ENCODE measurements at regions not wholly inside any gene's neighbourhood (a gene's known extent, or its start where the extent isn't known, plus 50 kb on each side); places are given as distances from the start of the nearest gene placed in this dataset.

DNA sequence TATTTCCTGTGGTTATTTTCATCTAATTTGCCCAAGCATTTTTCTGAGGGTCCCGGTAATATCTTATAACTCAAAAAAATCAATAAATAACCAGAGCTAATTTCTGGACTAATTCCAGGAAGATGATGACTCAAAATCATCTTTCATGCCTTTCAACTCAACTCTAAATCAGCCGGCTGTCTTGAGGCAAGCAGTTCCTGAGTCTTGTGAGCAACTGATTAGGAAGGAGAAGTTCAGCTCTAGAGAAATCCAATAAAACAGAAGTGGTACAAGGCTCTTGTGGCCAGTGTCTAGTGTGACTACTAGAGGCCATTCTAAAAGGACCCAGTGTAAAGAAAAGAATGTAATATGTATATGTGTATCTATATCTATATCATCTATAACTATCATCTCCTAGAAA, 890.4 kb downstream of the TRIB2 start:
- ChIA-PET CTCF (no interaction called here), POLR2A (no interaction called here)
- H3K36me3 ChIP-seq (ENCODE audit: control insufficient read depth in 2 of 2, extremely low read depth in 1 of 2, insufficient read depth in 1 of 2, low read length in 1 of 2) = no peaks in the 10 kb centered on the region
- H3K36me3 Mint-ChIP-seq = no peaks in the 10 kb centered on the region
- no peaks in the 10 kb centered on the region for H3K4me1 ChIP-seq (ENCODE audit: control insufficient read depth in 1 of 2, extremely low read depth in 1 of 2, insufficient read depth in 2 of 2, low read length in 2 of 2)
- no peak for DNase-seq
- no peak overlapping the region for H3K4me3 ChIP-seq (ENCODE audit: control insufficient read depth in 1 of 2, extremely low read depth in 1 of 2, low read length in 1 of 2)
- no peak overlapping the region for H3K27ac Mint-ChIP-seq
- no peak overlapping the region for H3K27ac ChIP-seq (ENCODE audit: low read length)
- no peak for ATAC-seq (replicated peaks in 1 of 4)
- no peak overlapping the region for H3K4me3 Mint-ChIP-seq
- no peaks in the 10 kb centered on the region for H3K4me1 Mint-ChIP-seq
- no peaks in the 10 kb centered on the region for H3K27me3 ChIP-seq (replicated peaks in 1 of 2; ENCODE audit: control insufficient read depth in 2 of 2, extremely low read depth in 1 of 2, insufficient read depth in 2 of 2, low read length in 1 of 2)
- no peaks in the 10 kb centered on the region for H3K9me3 ChIP-seq
- WGBS (ENCODE audit: insufficient coverage) = no CpG with 5 or more reads among the region's 2 CpGs
- peaks cover 3 to 7% (median 6%) of the 10 kb centered on the region in 3 donors for H3K9me3 Mint-ChIP-seq
- no peaks in the 10 kb centered on the region for H3K27me3 Mint-ChIP-seq

DNA sequence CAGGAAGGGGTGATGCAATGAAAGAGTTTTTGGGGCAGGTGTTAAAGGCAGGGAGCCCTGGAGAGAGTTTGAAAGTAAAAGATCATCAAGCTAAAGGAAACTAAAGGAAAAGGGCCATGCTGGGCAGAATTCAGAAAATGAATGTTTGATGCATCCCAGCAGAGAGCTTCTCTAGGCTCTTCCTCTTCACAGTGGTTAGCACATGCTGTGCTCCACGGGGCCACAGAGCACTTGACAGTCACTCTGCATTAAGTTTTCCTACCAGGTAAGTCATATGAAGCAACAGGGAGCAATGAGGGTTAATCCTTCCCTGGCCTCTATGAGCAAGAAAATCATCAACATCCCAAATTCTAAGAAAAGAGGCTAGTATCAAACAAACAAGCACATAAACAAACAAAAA, 895.2 kb downstream of the TRIB2 start:
- Histone ChIP-seq H3K36me3 (ENCODE audit: control insufficient read depth in 2 of 2, extremely low read depth in 1 of 2, insufficient read depth in 1 of 2, low read length in 1 of 2) (no peaks in the 10 kb centered on the region), H3K4me3 (ENCODE audit: control insufficient read depth in 1 of 2, extremely low read depth in 1 of 2, low read length in 1 of 2) (no peak overlapping the region), H3K27ac (ENCODE audit: low read length) (no peak overlapping the region), H3K9me3 (no peaks in the 10 kb centered on the region), H3K4me1 (ENCODE audit: control insufficient read depth in 1 of 2, extremely low read depth in 1 of 2, insufficient read depth in 2 of 2, low read length in 2 of 2) (no peaks in the 10 kb centered on the region), H3K27me3 (replicated peaks in 1 of 2; ENCODE audit: control insufficient read depth in 2 of 2, extremely low read depth in 1 of 2, insufficient read depth in 2 of 2, low read length in 1 of 2) (no peaks in the 10 kb centered on the region)
- Mint-ChIP-seq H3K36me3 (no peaks in the 10 kb centered on the region), H3K27me3 (no peaks in the 10 kb centered on the region), H3K4me1 (no peaks in the 10 kb centered on the region), H3K9me3 (peaks cover 5 to 19% (median 9%) of the 10 kb centered on the region in 3 donors), H3K4me3 (no peak overlapping the region), H3K27ac (no peak overlapping the region)
- CTCF ChIA-PET = no interaction called here
- WGBS (ENCODE audit: insufficient coverage) = no CpG with 5 or more reads among the region's 1 CpG
- ATAC-seq (replicated peaks in 1 of 4) = no peak
- POLR2A ChIA-PET = no interaction called here
- DNase-seq = no peak

DNA sequence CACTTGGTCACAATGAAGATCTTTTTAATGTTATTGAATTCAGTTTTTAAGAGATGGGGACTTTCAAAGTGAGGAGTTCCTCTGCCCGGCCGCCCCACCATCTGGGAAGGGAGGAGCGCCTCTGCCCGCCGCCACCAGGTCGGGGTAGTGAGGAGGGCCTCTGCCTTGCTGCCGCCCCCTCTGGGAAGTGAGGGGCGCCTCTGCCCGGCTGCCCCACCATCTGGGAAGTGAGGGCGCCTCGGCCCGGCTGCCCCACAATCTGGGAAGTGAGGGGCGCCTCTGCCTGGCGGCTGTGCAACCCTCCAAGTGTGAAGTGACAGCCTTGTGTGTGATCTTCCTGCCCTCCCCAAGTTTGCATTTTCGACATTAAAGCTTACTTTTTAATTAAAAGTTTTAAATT, 899.3 kb downstream of the TRIB2 start:
- POLR2A ChIA-PET = no interaction called here
- H3K27ac ChIP-seq (ENCODE audit: low read length) = no peak overlapping the region
- no peak for DNase-seq
- CTCF ChIA-PET = no interaction called here
- peaks cover 8 to 36% (median 18%) of the 10 kb centered on the region in 3 donors for H3K9me3 Mint-ChIP-seq
- no peak overlapping the region for H3K4me3 Mint-ChIP-seq
- H3K27me3 ChIP-seq (replicated peaks in 1 of 2; ENCODE audit: control insufficient read depth in 2 of 2, extremely low read depth in 1 of 2, insufficient read depth in 2 of 2, low read length in 1 of 2) = no peaks in the 10 kb centered on the region
- H3K9me3 ChIP-seq = peaks cover 3% of the 10 kb centered on the region
- no peak overlapping the region for H3K4me3 ChIP-seq (ENCODE audit: control insufficient read depth in 1 of 2, extremely low read depth in 1 of 2, low read length in 1 of 2)
- H3K36me3 ChIP-seq (ENCODE audit: control insufficient read depth in 2 of 2, extremely low read depth in 1 of 2, insufficient read depth in 1 of 2, low read length in 1 of 2) = no peaks in the 10 kb centered on the region
- H3K36me3 Mint-ChIP-seq = no peaks in the 10 kb centered on the region
- no peaks in the 10 kb centered on the region for H3K27me3 Mint-ChIP-seq
- WGBS (ENCODE audit: insufficient coverage) = no CpG with 5 or more reads among the region's 15 CpGs
- ATAC-seq (replicated peaks in 1 of 4) = no peak
- no peak overlapping the region for H3K27ac Mint-ChIP-seq
- H3K4me1 Mint-ChIP-seq = no peaks in the 10 kb centered on the region
- H3K4me1 ChIP-seq (ENCODE audit: control insufficient read depth in 1 of 2, extremely low read depth in 1 of 2, insufficient read depth in 2 of 2, low read length in 2 of 2) = no peaks in the 10 kb centered on the region

DNA sequence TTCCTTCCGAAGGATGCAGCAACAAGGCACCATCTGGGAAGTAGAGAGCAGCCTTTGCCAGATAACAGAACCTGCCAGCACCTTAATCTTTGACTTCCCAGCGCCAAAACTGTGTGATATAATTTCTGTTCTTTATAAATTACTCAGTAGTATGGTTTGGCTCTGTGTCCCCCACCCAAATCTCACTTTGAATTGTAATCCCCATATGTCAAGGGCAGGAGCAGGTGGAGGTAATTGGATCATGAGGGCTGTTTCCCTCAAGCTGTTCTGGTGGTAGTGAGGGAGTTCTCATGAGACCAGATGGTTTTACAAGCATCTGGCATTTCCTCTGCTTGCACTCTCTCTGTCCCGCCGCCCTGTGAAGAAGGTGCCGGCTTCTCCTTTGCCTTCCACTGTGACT, 899.9 kb downstream of the TRIB2 start:
- H3K4me1 ChIP-seq (ENCODE audit: control insufficient read depth in 1 of 2, extremely low read depth in 1 of 2, insufficient read depth in 2 of 2, low read length in 2 of 2) = no peaks in the 10 kb centered on the region
- H3K4me3 ChIP-seq (ENCODE audit: control insufficient read depth in 1 of 2, extremely low read depth in 1 of 2, low read length in 1 of 2) = no peak overlapping the region
- ATAC-seq (replicated peaks in 1 of 4) = no peak

DNA sequence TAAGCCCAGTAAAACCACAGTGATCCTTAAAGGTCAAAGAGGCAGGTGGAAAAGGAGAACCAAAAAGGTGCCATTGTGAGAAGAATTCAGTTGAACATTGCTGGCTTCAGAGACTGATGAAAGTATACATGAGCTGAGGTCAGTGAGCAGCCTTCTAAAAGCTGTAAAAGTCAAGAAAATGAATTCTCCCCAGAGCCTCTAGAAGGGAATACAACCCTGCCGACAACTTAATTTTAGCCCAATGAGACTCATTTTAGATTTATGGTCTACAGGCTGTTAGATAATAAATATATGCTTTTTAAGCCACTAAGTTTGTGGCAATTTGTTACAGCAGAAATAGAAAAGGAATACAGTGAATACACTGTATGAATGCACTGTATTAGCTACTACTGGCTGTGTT, 911.4 kb downstream of the TRIB2 start:
- no peak overlapping the region for H3K27ac ChIP-seq (ENCODE audit: low read length)
- Mint-ChIP-seq H3K9me3 (peaks cover 3 to 11% (median 11%) of the 10 kb centered on the region in 3 donors), H3K4me1 (no peaks in the 10 kb centered on the region), H3K27me3 (no peaks in the 10 kb centered on the region), H3K4me3 (no peak overlapping the region), H3K27ac (no peak overlapping the region), H3K36me3 (no peaks in the 10 kb centered on the region)
- H3K4me1 ChIP-seq (ENCODE audit: control insufficient read depth in 1 of 2, extremely low read depth in 1 of 2, insufficient read depth in 2 of 2, low read length in 2 of 2) = no peaks in the 10 kb centered on the region
- ATAC-seq (replicated peaks in 1 of 4) = no peak
- ChIA-PET POLR2A (no interaction called here), CTCF (no interaction called here)
- H3K36me3 ChIP-seq (ENCODE audit: control insufficient read depth in 2 of 2, extremely low read depth in 1 of 2, insufficient read depth in 1 of 2, low read length in 1 of 2) = no peaks in the 10 kb centered on the region
- no peak for DNase-seq
- no peak overlapping the region for H3K4me3 ChIP-seq (ENCODE audit: control insufficient read depth in 1 of 2, extremely low read depth in 1 of 2, low read length in 1 of 2)
- no CpG with 5 or more reads among the region's 1 CpG for WGBS (ENCODE audit: insufficient coverage)
- H3K27me3 ChIP-seq (replicated peaks in 1 of 2; ENCODE audit: control insufficient read depth in 2 of 2, extremely low read depth in 1 of 2, insufficient read depth in 2 of 2, low read length in 1 of 2) = no peaks in the 10 kb centered on the region
- H3K9me3 ChIP-seq = no peaks in the 10 kb centered on the region

More for the DNA sequence above, 899.9 kb downstream of the TRIB2 start:
- Histone ChIP-seq H3K27ac (ENCODE audit: low read length) (no peak overlapping the region), H3K36me3 (ENCODE audit: control insufficient read depth in 2 of 2, extremely low read depth in 1 of 2, insufficient read depth in 1 of 2, low read length in 1 of 2) (no peaks in the 10 kb centered on the region), H3K27me3 (replicated peaks in 1 of 2; ENCODE audit: control insufficient read depth in 2 of 2, extremely low read depth in 1 of 2, insufficient read depth in 2 of 2, low read length in 1 of 2) (no peaks in the 10 kb centered on the region), H3K9me3 (peaks cover 3% of the 10 kb centered on the region)
- ChIA-PET POLR2A (no interaction called here), CTCF (no interaction called here)
- Mint-ChIP-seq H3K4me3 (no peak overlapping the region), H3K9me3 (peaks cover 12 to 37% (median 18%) of the 10 kb centered on the region in 3 donors), H3K27me3 (no peaks in the 10 kb centered on the region), H3K4me1 (no peaks in the 10 kb centered on the region), H3K27ac (no peak overlapping the region), H3K36me3 (no peaks in the 10 kb centered on the region)
- DNase-seq = no peak
- WGBS (ENCODE audit: insufficient coverage) = 80% methylated on average over 1 of the region's 5 CpGs

DNA sequence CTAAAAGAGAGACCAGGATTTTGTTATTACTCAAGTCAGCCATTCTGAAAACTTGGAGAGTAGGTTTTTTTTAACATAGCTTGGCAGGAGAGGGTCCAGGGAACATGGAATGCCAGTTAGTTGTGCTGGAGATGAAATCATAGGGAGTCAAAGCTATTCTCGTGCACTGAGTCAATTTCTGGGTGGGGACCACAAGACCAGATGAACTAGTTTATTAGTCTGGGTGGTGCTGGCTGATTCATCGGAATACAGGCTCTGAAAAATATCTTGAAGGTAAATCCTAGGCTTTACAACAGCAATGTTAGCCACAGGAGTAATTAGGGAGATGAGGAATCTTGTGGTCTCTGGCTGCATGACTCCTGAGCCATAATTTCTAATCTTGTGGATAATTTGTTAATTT, 921.4 kb downstream of the TRIB2 start:
- H3K27ac Mint-ChIP-seq = no peak overlapping the region
- ATAC-seq (replicated peaks in 1 of 4) (no peak), DNase-seq (no peak)
- 83% methylated on average over 2 of the region's 2 CpGs for WGBS (ENCODE audit: insufficient coverage)
- no peaks in the 10 kb centered on the region for H3K9me3 ChIP-seq
- no peaks in the 10 kb centered on the region for H3K36me3 ChIP-seq (ENCODE audit: control insufficient read depth in 2 of 2, extremely low read depth in 1 of 2, insufficient read depth in 1 of 2, low read length in 1 of 2)
- ChIA-PET POLR2A (no interaction called here), CTCF (interaction anchor here in 1 of 2 donors (0.6 kb wide), 1 partner anchor 1903 kb away, joined by 3 read pairs; no protein-coding TSS in a partner anchor)
- H3K36me3 Mint-ChIP-seq = no peaks in the 10 kb centered on the region
- no peaks in the 10 kb centered on the region for H3K4me1 Mint-ChIP-seq
- H3K4me1 ChIP-seq (ENCODE audit: control insufficient read depth in 1 of 2, extremely low read depth in 1 of 2, insufficient read depth in 2 of 2, low read length in 2 of 2) = no peaks in the 10 kb centered on the region
- H3K4me3 ChIP-seq (ENCODE audit: control insufficient read depth in 1 of 2, extremely low read depth in 1 of 2, low read length in 1 of 2) = no peak overlapping the region
- H3K27ac ChIP-seq (ENCODE audit: low read length) = no peak overlapping the region
- no peaks in the 10 kb centered on the region for H3K27me3 Mint-ChIP-seq
- peaks cover 3 to 9% (median 7%) of the 10 kb centered on the region in 3 donors for H3K9me3 Mint-ChIP-seq
- H3K27me3 ChIP-seq (replicated peaks in 1 of 2; ENCODE audit: control insufficient read depth in 2 of 2, extremely low read depth in 1 of 2, insufficient read depth in 2 of 2, low read length in 1 of 2) = no peaks in the 10 kb centered on the region
- H3K4me3 Mint-ChIP-seq = no peak overlapping the region

DNA sequence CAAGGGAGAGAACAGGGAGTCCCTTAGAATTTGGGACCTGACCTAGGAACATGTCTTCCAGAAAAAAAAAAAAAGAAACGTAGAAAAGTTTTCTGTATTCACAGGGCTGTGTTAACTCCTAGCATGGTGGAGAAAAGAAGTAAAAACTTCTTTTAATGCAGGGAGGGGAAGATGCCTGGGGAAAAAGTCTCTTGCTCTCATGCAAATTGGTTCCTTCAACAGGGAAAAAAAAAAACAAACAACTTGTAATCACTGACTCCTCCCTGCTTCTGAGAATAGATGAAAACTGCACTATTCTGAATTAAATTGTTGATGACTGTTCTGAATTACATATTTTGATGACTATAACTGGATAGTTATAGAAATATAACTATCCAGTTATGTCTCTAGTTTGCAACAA, 933.2 kb downstream of the TRIB2 start:
- Mint-ChIP-seq H3K4me1 (no peaks in the 10 kb centered on the region), H3K9me3 (peaks cover under 1 to 11% (median 8%) of the 10 kb centered on the region in 3 donors), H3K27ac (no peak overlapping the region), H3K4me3 (no peak overlapping the region), H3K36me3 (no peaks in the 10 kb centered on the region), H3K27me3 (no peaks in the 10 kb centered on the region)
- DNase-seq = no peak
- H3K4me3 ChIP-seq (ENCODE audit: control insufficient read depth in 1 of 2, extremely low read depth in 1 of 2, low read length in 1 of 2) = no peak overlapping the region
- WGBS (ENCODE audit: insufficient coverage) = no CpG with 5 or more reads among the region's 1 CpG
- H3K36me3 ChIP-seq (ENCODE audit: control insufficient read depth in 2 of 2, extremely low read depth in 1 of 2, insufficient read depth in 1 of 2, low read length in 1 of 2) = no peaks in the 10 kb centered on the region
- ChIA-PET POLR2A (no interaction called here), CTCF (no interaction called here)
- no peaks in the 10 kb centered on the region for H3K4me1 ChIP-seq (ENCODE audit: control insufficient read depth in 1 of 2, extremely low read depth in 1 of 2, insufficient read depth in 2 of 2, low read length in 2 of 2)
- H3K9me3 ChIP-seq = no peaks in the 10 kb centered on the region
- no peak overlapping the region for H3K27ac ChIP-seq (ENCODE audit: low read length)
- no peaks in the 10 kb centered on the region for H3K27me3 ChIP-seq (replicated peaks in 1 of 2; ENCODE audit: control insufficient read depth in 2 of 2, extremely low read depth in 1 of 2, insufficient read depth in 2 of 2, low read length in 1 of 2)
- no peak for ATAC-seq (replicated peaks in 1 of 4)

Data from T-cell (primary cell).